HCT116 (cell line): ENCODE measurements at regions not wholly inside any gene's neighbourhood (a gene's known extent, or its start where the extent isn't known, plus 50 kb on each side); places are given as distances from the start of the nearest gene placed in this dataset.

Experiments used
- CBX3 ChIP-seq: IDR thresholded peaks from 2 replicates; pipeline ENCODE4 v1.6.1; 2012; ENCODE audit warnings: low read depth
- CEBPB ChIP-seq: IDR thresholded peaks from 2 replicates; pipeline ENCODE4 v1.6.1; 2012; ENCODE audit warnings: low read depth
- CTCF ChIP-seq, 3 experiments: fragments of 200-600 bp in 1 of 3; sonication (generic) in 1 of 3; IDR thresholded peaks in 2 of 3; conservative IDR thresholded peaks in 1 of 3; 2 replicates each; pipeline ENCODE4 v1.5.1; 2012 to 2017; ENCODE audit warnings: low read depth in 2 of 3, low read length in 2 of 3, antibody characterized with exemption in 1 of 3, borderline replicate concordance in 1 of 3, control low read depth in 1 of 3, mild to moderate bottlenecking in 1 of 3, mixed read lengths in 1 of 3, mixed run types in 1 of 3, moderate library complexity in 1 of 3; ENCODE audit not compliant: insufficient read depth in 1 of 3
- EGR1 ChIP-seq: IDR thresholded peaks from 2 replicates; pipeline ENCODE4 v1.6.1; 2012; ENCODE audit warnings: low read depth
- ELF1 ChIP-seq: IDR thresholded peaks from 2 replicates; pipeline ENCODE4 v1.6.1; 2012; ENCODE audit warnings: low read depth, borderline replicate concordance
- MAX ChIP-seq: IDR thresholded peaks from 2 replicates; pipeline ENCODE4 v1.6.1; 2012
- POLR2A ChIP-seq: IDR thresholded peaks from 2 replicates; pipeline ENCODE4 v1.7.0; 2011; ENCODE audit warnings: borderline replicate concordance; ENCODE audit not compliant: insufficient read depth, insufficient read length; ENCODE audit errors: extremely low read depth
- POLR2AphosphoS5 ChIP-seq: IDR thresholded peaks from 2 replicates; pipeline ENCODE4 v1.6.1; 2011; ENCODE audit warnings: mild to moderate bottlenecking, low read depth, low read length, moderate library complexity
- RAD21 ChIP-seq: IDR thresholded peaks from 2 replicates; pipeline ENCODE4 v1.6.1; 2012; ENCODE audit warnings: low read depth, mild to moderate bottlenecking
- YY1 ChIP-seq: IDR thresholded peaks from 2 replicates; pipeline ENCODE4 v1.6.1; 2011; ENCODE audit warnings: low read length, low read depth, moderate library complexity, mild to moderate bottlenecking; ENCODE audit not compliant: insufficient replicate concordance; ENCODE audit errors: extremely low read depth
- ZFX ChIP-seq: fragments of 450-650 bp; IDR thresholded peaks from 2 replicates; pipeline ENCODE4 v1.6.1; 2017
- ZNF274 ChIP-seq: fragments of 200-500 bp; sonication (Bioruptor generic); IDR thresholded peaks from 2 replicates; pipeline ENCODE4 v1.6.1; 2014; ENCODE audit warnings: mild to moderate bottlenecking, low read depth, low read length, inconsistent platforms

- TF ChIP-seq ZNF274, result no peak
- TF ChIP-seq RAD21, result no peak
- TF ChIP-seq CBX3, result no peak
- TF ChIP-seq ELF1, result no peak
- no peak for TF ChIP-seq CTCF (IDR thresholded peaks at IDR 0.05 in 2 of 3, conservative IDR thresholded peaks at IDR 0.05 in 1 of 3; ENCODE audit: borderline replicate concordance in 1 of 3, insufficient read depth in 1 of 3, low read depth in 2 of 3, low read length in 2 of 3)
- TF ChIP-seq YY1, result no peak
- TF ChIP-seq MAX, result no peak
- no peak for TF ChIP-seq POLR2AphosphoS5
- no peak for TF ChIP-seq CEBPB
- TF ChIP-seq POLR2A, result no peak
- TF ChIP-seq ZFX, result no peak
- TF ChIP-seq EGR1, result no peak
Observed at GRCh38 chr10:130894471-130894870, 417.1 kb downstream of the TCERG1L start.
